Thyroid gland (tissue), 4 donors: ENCODE measurements at regions not wholly inside any gene's neighbourhood (a gene's known extent, or its start where the extent isn't known, plus 50 kb on each side); places are given as distances from the start of the nearest gene placed in this dataset.

Source experiments
- DNase-seq, 2 donors: peaks; one replicate each; pipeline ENCODE4 v3.0.0-alpha.2; 2019
- H3K27ac ChIP-seq, 3 donors: fragments of 200-600 bp; sonication (generic); 1 replicate in 2 of 3; 2 replicates in 1 of 3; pipeline ENCODE4 v1.5.1; 2016 to 2019; ENCODE audit warnings: mild to moderate bottlenecking in 1 of 3, moderate library complexity in 1 of 3
- H3K27me3 ChIP-seq: fragments of 200-600 bp; sonication (generic); one replicate; pipeline ENCODE4 v1.5.1; 2019
- H3K36me3 ChIP-seq, 2 donors: fragments of 200-600 bp; sonication (generic); one replicate each; pipeline ENCODE4 v1.5.1; 2016 to 2019
- H3K4me1 ChIP-seq, 2 donors: fragments of 200-600 bp; sonication (generic); one replicate each; pipeline ENCODE4 v1.5.1; 2017 to 2019
- H3K4me3 ChIP-seq, 3 donors: fragments of 200-600 bp; sonication (generic); replicated peaks in 1 of 3; 1 replicate in 2 of 3; 2 replicates in 1 of 3; pipeline ENCODE4 v1.5.1; 2016; ENCODE audit warnings: mild to moderate bottlenecking in 1 of 3
- H3K9me3 ChIP-seq: fragments of 200-600 bp; sonication (generic); one replicate; pipeline ENCODE4 v1.5.1; 2017
- CTCF ChIP-seq, 6 experiments: fragments of 200-600 bp in 3 of 6; fragments of 450-650 bp in 3 of 6; sonication (generic) in 3 of 6; IDR thresholded peaks; one replicate each; pipeline ENCODE4 v1.5.1; 2016 to 2019; ENCODE audit warnings: antibody characterized with exemption in 6 of 6, mild to moderate bottlenecking in 2 of 6, inconsistent platforms in 1 of 6, moderate library complexity in 1 of 6
- POLR2A ChIP-seq, 2 donors: fragments of 450-650 bp; IDR thresholded peaks; one replicate each; pipeline ENCODE4 v1.6.1; 2017; ENCODE audit warnings: antibody characterized with exemption in 2 of 2, mild to moderate bottlenecking in 2 of 2, moderate library complexity in 1 of 2
- WGBS, 2 donors: methylation state at CpG; one replicate each; pipeline ENCODE4 v1.1.5; 2017; 5-methylcytosine and 5-hydroxymethylcytosine counted together
- intact Hi-C: fragments of 100-400 bp; cut with DNase I; formaldehyde crosslinking; loops from one replicate; pipeline ENCODE4 v1.15.1; 2023

DNA sequence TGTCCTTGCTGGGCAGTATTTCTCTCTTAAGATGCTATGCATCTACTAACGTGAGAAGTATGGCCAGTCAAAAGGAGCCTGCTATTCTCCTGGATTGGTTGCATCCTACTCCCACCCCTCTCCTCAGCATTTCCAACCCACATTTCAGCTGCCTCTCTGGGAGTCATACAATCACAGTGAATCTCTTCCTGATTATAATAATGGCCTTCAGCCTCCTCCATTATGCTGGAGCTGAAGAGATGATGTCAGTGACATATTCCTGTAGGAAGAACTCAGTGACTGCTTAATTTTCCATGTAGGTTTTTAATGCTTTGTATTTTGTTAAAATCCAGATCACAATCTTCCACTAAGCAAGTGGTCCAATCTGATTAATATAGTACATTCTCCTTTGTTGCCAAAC, 82.7 kb upstream of the SUCLG2 start:
- H3K4me1 ChIP-seq: no peaks in the 10 kb centered on the region
- WGBS, 2 donors: 88 to 96% methylated on average over 1 of the region's 1 CpG
- no peaks in the 10 kb centered on the region for H3K36me3 ChIP-seq
- no peak for DNase-seq
- no peak overlapping the region for H3K27ac ChIP-seq
- intact Hi-C loops: no loop called here
- no peak for TF ChIP-seq POLR2A (IDR thresholded peaks at IDR 0.05)
- H3K9me3 ChIP-seq: no peaks in the 10 kb centered on the region
- no peak overlapping the region for H3K4me3 ChIP-seq
- no peaks in the 10 kb centered on the region for H3K27me3 ChIP-seq

DNA sequence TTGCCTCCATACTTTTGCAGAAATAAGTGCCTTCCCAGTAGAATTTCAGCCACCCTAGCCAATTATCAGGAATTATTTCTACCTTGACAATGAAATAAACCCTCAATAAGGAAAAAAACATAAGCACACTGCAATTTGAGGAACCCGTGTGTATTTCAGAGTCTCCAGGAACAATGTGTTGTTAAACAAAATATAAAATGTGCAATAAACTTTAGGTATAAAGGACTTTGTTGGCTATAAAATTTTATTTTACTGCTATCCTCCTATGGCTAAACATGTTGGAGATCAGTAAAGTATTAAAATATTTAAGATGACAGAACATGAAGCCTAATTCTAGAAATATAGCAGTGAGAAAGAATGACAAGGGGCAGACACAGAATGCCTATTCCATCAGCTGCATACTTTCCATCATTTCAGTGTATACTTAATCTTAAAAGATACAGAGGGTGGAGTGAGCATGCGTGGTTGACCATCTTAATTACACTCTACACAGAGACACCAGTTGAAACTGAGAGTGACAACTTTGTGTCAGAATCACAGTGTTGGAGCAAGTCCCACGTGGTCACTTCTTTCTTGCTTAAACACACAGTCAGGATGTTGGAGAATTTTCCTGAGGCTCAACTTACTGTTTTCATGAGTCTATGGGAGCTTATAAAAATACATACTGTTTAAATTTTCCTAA, 79.0 kb upstream of the SUCLG2 start:
- 78 to 84% methylated on average over 3 of the region's 3 CpGs for WGBS, 2 donors
- intact Hi-C loops: no loop called here

GRCh38 chr3:67724434-67724833, 70.0 kb upstream of the SUCLG2 start:
- Histone ChIP-seq H3K9me3 (no peaks in the 10 kb centered on the region), H3K27ac (no peak overlapping the region), H3K36me3 (no peaks in the 10 kb centered on the region), H3K27me3 (no peaks in the 10 kb centered on the region), H3K4me3 (no peak overlapping the region), H3K4me1 (no peaks in the 10 kb centered on the region)
- 84 to 87% methylated on average over 2 of the region's 2 CpGs for WGBS, 2 donors
- intact Hi-C loops: no loop called here
- TF ChIP-seq CTCF (IDR thresholded peaks at IDR 0.05): no peak
- no peak for TF ChIP-seq POLR2A (IDR thresholded peaks at IDR 0.05)
- DNase-seq: no peak

More for the DNA sequence above, 79.0 kb upstream of the SUCLG2 start:
- no peak for TF ChIP-seq POLR2A (IDR thresholded peaks at IDR 0.05)
- no peak for TF ChIP-seq CTCF (IDR thresholded peaks at IDR 0.05)
- H3K36me3 ChIP-seq: no peaks in the 10 kb centered on the region
- DNase-seq: no peak
- H3K27me3 ChIP-seq: no peaks in the 10 kb centered on the region
- H3K4me3 ChIP-seq: no peak overlapping the region
- no peak overlapping the region for H3K27ac ChIP-seq
- no peaks in the 10 kb centered on the region for H3K4me1 ChIP-seq
- H3K9me3 ChIP-seq: no peaks in the 10 kb centered on the region

DNA sequence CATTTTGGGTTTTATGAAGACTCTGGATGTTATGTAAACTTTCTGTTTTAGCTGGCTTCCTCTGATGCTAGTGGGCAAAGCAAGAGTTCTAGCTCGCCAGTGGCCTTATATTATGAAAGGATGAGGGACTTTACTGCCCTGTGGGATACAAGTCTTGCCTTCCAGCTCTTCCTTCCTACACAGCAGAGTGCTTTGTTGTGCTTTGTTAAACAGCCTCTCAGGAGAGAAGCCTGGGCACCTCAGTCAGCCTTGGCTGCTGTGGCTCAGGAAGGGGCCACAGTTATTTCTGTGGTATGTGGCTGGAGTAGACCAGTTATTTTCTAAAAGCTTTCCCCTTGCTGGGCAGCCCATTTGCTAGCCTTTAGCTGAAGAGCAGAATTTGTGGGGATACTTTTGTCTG, 69.5 kb upstream of the SUCLG2 start:
- 89 to 92% methylated on average over 1 of the region's 1 CpG for WGBS, 2 donors
- Histone ChIP-seq H3K9me3 (no peaks in the 10 kb centered on the region), H3K36me3 (no peaks in the 10 kb centered on the region), H3K27ac (no peak overlapping the region), H3K4me1 (no peaks in the 10 kb centered on the region), H3K27me3 (no peaks in the 10 kb centered on the region), H3K4me3 (no peak overlapping the region)
- no peak for DNase-seq
- intact Hi-C loops: no loop called here
- no peak for TF ChIP-seq POLR2A (IDR thresholded peaks at IDR 0.05)
- TF ChIP-seq CTCF (IDR thresholded peaks at IDR 0.05): no peak

- Histone ChIP-seq H3K27ac (no peak overlapping the region), H3K27me3 (no peaks in the 10 kb centered on the region), H3K4me3 (no peak overlapping the region), H3K4me1 (no peaks in the 10 kb centered on the region), H3K36me3 (no peaks in the 10 kb centered on the region), H3K9me3 (no peaks in the 10 kb centered on the region)
- no peak for DNase-seq
- WGBS, 2 donors: 93 to 94% methylated on average over 3 of the region's 3 CpGs
- intact Hi-C loops: no loop called here
- TF ChIP-seq POLR2A (IDR thresholded peaks at IDR 0.05) (no peak), CTCF (IDR thresholded peaks at IDR 0.05) (no peak)
These were observed 64.9 kb upstream of the SUCLG2 start for GRCh38 chr3:67719333-67719732.
